Colonic mucosa (tissue), 4 donors: ENCODE measurements at regions not wholly inside any gene's neighbourhood (a gene's known extent, or its start where the extent isn't known, plus 50 kb on each side); places are given as distances from the start of the nearest gene placed in this dataset.
"Not testable (repeated sequence)": the region's sequence is repeated elsewhere in the genome, so short reads cannot be mapped to it uniquely, and the experiment has no call there.

Experiments
- DNase-seq: peaks from one replicate; pipeline ENCODE4 v3.0.0-alpha.2; 2020
- H3K27ac ChIP-seq: fragments of 200-600 bp; one replicate; pipeline ENCODE4 v1.8.0; 2021
- H3K27me3 ChIP-seq: fragments of 200-600 bp; one replicate; pipeline ENCODE4 v1.8.0; 2021
- H3K36me3 ChIP-seq: fragments of 200-600 bp; one replicate; pipeline ENCODE4 v1.8.0; 2021
- H3K4me1 ChIP-seq: fragments of 200-600 bp; one replicate; pipeline ENCODE4 v1.8.0; 2021; ENCODE audit warnings: mild to moderate bottlenecking
- H3K4me3 ChIP-seq: fragments of 200-600 bp; one replicate; pipeline ENCODE4 v1.8.0; 2021
- H3K9ac ChIP-seq, 2 donors: one replicate each; pipeline ENCODE4 v1.7.0; 2013; ENCODE audit warnings: control low read depth in 2 of 2, low read depth in 2 of 2, low read length in 2 of 2
- H3K9me3 ChIP-seq: fragments of 200-600 bp; one replicate; pipeline ENCODE4 v1.8.0; 2021
- intact Hi-C: fragments of 100-400 bp; cut with DNase I; formaldehyde crosslinking; loops from one replicate; pipeline ENCODE4 v1.14.1; 2022
- TF ChIP-seq, protein P1 (sequence below): fragments of 200-600 bp; IDR thresholded peaks from one replicate; pipeline ENCODE4 v1.8.0; 2022; ENCODE audit warnings: antibody characterized with exemption, mild to moderate bottlenecking
- donor health status: healthy.
- donor health status: DM: no; HTN: no; CAD: no.
- donor health status: DM: no; HTN: no; CAD: no.

DNA sequence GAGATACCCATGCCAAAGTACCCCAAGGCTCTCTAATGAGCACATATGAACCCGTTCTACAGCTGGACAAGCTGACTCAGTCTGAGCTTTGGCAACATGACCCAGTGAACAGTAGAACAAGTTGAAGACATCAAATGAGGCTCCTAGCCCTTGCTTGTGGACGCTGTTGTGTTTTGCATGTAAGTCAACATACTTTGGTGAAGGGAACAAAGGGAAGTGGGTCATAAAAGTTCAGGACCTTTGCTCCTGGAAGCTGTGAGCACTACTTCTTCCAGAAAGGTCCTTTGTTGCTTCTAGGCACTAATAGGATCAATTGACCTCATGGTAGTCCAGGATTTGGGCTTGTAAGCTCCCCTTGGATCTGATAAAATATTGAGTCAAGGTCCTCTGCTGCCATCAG, 613.5 kb upstream of the TBX3 start:
- H3K4me3 ChIP-seq = no peak overlapping the region
- intact Hi-C loops = no loop called here
- TF ChIP-seq, protein P1, sequence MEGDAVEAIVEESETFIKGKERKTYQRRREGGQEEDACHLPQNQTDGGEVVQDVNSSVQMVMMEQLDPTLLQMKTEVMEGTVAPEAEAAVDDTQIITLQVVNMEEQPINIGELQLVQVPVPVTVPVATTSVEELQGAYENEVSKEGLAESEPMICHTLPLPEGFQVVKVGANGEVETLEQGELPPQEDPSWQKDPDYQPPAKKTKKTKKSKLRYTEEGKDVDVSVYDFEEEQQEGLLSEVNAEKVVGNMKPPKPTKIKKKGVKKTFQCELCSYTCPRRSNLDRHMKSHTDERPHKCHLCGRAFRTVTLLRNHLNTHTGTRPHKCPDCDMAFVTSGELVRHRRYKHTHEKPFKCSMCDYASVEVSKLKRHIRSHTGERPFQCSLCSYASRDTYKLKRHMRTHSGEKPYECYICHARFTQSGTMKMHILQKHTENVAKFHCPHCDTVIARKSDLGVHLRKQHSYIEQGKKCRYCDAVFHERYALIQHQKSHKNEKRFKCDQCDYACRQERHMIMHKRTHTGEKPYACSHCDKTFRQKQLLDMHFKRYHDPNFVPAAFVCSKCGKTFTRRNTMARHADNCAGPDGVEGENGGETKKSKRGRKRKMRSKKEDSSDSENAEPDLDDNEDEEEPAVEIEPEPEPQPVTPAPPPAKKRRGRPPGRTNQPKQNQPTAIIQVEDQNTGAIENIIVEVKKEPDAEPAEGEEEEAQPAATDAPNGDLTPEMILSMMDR = no peak
- no peaks in the 10 kb centered on the region for H3K9me3 ChIP-seq
- no peak overlapping the region for H3K27ac ChIP-seq
- no peak for DNase-seq
- no peaks in the 10 kb centered on the region for H3K4me1 ChIP-seq
- H3K9ac ChIP-seq = no peak overlapping the region
- no peaks in the 10 kb centered on the region for H3K36me3 ChIP-seq
- no peaks in the 10 kb centered on the region for H3K27me3 ChIP-seq

DNA sequence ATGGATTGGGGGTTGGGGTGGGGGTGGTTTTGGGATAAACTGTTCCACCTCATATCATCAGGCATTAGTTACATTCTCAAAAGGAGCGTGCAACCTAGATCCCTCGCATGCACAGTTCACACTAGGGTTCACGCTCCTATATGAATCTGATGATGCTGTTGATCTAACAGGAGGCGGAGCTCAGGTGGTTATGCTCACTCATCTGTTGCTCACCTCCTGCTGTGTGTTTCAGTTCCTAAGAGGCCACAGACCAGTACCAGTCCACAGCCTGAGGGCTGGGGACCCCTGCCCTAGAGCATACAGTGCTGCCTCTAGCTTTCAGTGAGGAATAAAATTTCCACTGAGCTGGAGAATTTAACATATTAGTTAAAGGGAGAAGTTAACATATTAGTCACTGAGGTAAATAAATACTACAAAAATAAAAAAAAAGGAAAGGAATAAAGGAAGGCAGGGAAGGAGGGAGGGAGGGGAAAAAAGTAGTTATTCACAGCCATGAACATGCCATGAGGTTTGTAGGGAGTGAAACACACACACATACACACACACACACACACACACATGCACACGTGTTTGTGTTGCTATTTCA, 612.7 kb upstream of the TBX3 start:
- Histone ChIP-seq H3K27me3 (no peaks in the 10 kb centered on the region), H3K36me3 (no peaks in the 10 kb centered on the region), H3K4me1 (no peaks in the 10 kb centered on the region), H3K27ac (no peak overlapping the region), H3K9me3 (no peaks in the 10 kb centered on the region), H3K4me3 (no peak overlapping the region), H3K9ac (no peak overlapping the region)
- DNase-seq = no peak
- TF ChIP-seq, protein P1 = no peak
- intact Hi-C loops = no loop called here

- Histone ChIP-seq H3K27ac (no peak overlapping the region), H3K36me3 (no peaks in the 10 kb centered on the region), H3K9ac (no peak overlapping the region), H3K27me3 (no peaks in the 10 kb centered on the region), H3K4me1 (no peaks in the 10 kb centered on the region), H3K4me3 (no peak overlapping the region), H3K9me3 (no peaks in the 10 kb centered on the region)
- TF ChIP-seq, protein P1 = no peak
- DNase-seq = no peak
- intact Hi-C loops = no loop called here
Measured at GRCh38 chr12:115295886-115296285, 611.9 kb upstream of the TBX3 start.

DNA sequence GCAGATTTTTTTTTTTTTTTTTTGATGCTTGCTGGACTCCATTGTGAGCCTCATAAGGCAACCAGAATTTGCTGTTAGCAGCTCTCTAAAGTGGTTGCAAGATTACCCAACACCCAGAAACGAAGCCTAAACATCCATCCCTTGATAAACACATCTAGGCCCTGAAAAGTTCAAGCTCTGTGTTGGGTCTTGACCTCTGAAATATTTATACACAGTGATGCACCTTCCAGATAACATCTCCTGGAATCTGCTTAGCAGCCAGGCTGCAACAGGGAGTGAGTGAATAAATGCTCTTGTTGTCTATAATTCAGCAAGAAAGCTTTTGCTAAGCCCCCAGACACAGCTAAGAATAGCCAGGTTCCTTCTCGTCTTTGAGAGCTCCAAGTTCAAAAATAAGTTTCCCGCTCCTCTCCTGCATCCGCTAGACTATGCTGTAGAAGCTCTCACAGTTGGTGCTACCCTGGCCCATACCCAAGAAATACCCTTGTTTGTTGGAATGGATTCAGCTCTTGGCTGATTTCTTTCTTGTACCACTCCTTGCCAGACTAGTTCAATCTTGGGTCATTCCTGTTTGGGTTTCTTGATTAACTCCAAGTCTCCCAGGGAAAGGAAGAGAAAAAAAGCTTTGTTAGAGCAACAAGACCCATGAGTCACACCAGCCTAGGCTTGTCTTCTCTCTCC, 610.6 kb upstream of the TBX3 start:
- H3K27me3 ChIP-seq = no peaks in the 10 kb centered on the region
- TF ChIP-seq, protein P1 = no peak
- H3K27ac ChIP-seq = no peak overlapping the region
- DNase-seq = no peak
- H3K4me3 ChIP-seq = no peak overlapping the region
- no peak overlapping the region for H3K9ac ChIP-seq
- no peaks in the 10 kb centered on the region for H3K36me3 ChIP-seq
- intact Hi-C loops = no loop called here
- H3K9me3 ChIP-seq = no peaks in the 10 kb centered on the region
- H3K4me1 ChIP-seq = no peaks in the 10 kb centered on the region

DNA sequence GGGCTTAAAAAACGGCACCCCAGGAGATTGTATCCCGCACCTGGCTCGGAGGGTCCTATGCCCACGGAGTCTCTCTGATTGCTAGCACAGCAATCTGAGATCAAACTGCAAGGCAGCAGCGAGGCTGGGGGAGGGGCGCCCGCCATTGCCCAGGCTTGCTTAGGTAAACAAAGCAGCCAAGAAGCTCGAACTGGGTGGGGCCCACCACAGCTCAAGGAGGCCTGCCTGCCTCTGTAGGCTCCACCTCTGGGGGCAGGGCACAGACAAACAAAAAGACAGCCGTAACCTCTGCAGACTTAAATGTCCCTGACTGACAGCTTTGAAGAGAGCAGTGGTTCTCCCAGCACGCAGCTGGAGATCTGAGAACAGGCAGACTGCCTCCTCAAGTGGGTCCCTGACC, 601.5 kb upstream of the TBX3 start:
- H3K4me1 ChIP-seq, intact Hi-C loops, H3K9me3 ChIP-seq, H3K27me3 ChIP-seq, H3K36me3 ChIP-seq, H3K27ac ChIP-seq, H3K9ac ChIP-seq, H3K4me3 ChIP-seq: not testable (repeated sequence)
- DNase-seq = peak; percentile 36

DNA sequence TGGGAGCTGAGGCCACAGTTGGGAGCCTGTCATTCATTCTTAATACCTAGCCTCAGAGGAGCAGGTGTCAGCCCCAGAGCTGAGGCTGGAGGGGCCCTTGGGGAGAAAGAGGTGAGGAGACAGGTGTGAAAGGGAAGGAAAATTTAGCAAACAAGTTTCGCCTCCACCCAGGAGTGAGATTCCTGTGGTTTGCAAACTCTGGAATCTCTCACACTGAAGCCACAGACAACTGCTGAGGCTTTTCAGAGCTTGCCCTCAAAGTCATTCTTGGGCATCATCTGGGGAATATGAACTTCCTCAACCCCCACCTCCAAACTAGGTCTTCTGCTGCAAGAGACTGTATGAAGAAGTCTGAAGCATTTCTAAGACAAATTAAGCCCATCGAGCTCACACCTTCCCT, 589.5 kb upstream of the TBX3 start:
- DNase-seq = no peak
- no peaks in the 10 kb centered on the region for H3K9me3 ChIP-seq
- H3K27me3 ChIP-seq = no peaks in the 10 kb centered on the region
- TF ChIP-seq, protein P1 = no peak
- intact Hi-C loops = no loop called here
- no peaks in the 10 kb centered on the region for H3K4me1 ChIP-seq
- no peaks in the 10 kb centered on the region for H3K36me3 ChIP-seq
- H3K27ac ChIP-seq = no peak overlapping the region
- H3K4me3 ChIP-seq = no peak overlapping the region
- H3K9ac ChIP-seq = no peak overlapping the region
